GM18505 (cell line): ENCODE measurements at regions not wholly inside any gene's neighbourhood (a gene's known extent, or its start where the extent isn't known, plus 50 kb on each side); places are given as distances from the start of the nearest gene placed in this dataset.

Source experiments
- ATAC-seq: cut with Tn5 transposase; IDR thresholded peaks from one replicate; pipeline ENCODE4 v1.9.1; 2021; ENCODE audit not compliant: unreplicated experiment
- POLR2A ChIP-seq: IDR thresholded peaks from 4 replicates; pipeline ENCODE4 v1.6.1; 2011; ENCODE audit warnings: borderline replicate concordance; ENCODE audit not compliant: insufficient read depth, insufficient read length; ENCODE audit errors: extremely low read depth

- TF ChIP-seq POLR2A: no peak
- ATAC-seq: no peak
Observed at GRCh38 chr13:24104723-24105122, 55.8 kb upstream of the SPATA13 start.

- TF ChIP-seq POLR2A: no peak
- no peak for ATAC-seq
Observed at GRCh38 chr13:24106429-24106828, 54.1 kb upstream of the SPATA13 start.

DNA sequence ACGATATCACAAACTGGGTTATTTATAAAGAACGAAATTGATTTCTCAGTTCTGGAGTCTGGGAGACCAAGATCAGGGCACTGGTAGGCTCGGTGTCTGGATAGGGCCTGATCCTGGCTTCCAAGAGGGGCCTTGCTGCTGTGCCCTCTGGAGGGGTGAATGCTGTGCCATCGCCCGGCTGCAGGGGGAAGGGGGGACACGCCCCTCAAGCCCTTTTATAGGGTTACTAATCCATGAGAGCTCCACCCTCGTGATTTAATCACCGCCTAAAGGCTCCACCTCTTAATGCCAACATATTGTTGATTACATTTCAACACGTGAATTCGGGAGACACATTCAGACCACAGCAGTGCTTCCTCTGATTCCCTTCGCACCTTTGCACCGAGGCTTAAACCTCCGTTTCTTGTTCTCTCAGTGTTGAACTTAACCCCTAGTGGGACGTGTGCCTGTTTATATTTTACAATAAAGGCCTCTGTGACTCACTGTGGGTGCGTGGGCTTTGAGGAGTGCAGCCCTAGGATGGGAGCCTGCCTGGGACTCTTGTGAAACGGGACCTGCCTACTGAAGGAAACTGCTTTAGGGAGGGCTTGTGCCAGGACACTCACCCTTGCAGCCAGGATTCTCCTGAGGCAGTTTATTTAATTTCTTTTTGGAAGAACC, 52.4 kb upstream of the SPATA13 start:
- TF ChIP-seq POLR2A: no peak
- no peak for ATAC-seq

- no peak for TF ChIP-seq POLR2A
- no peak for ATAC-seq
Observed at GRCh38 chr13:24108615-24108965, 51.9 kb upstream of the SPATA13 start.

- ATAC-seq: no peak
- TF ChIP-seq POLR2A: no peak
Observed at GRCh38 chr13:24110011-24110410, 50.5 kb upstream of the SPATA13 start.
